ENCODE measurements at regions not wholly inside any gene's neighbourhood (a gene's known extent, or its start where the extent isn't known, plus 50 kb on each side); places are given as distances from the start of the nearest gene placed in this dataset.
"Not testable (repeated sequence)": the region's sequence is repeated elsewhere in the genome, so short reads cannot be mapped to it uniquely, and the experiment has no call there.

GRCh38 chr12:90683871-90684270 lies 271.1 kb downstream of the CCER1 start:
- peak in 1 of 2 experiments; percentile 16 for DNase-seq

GRCh38 chr12:90682398-90682797 lies 272.6 kb downstream of the CCER1 start:
- no peak for DNase-seq

GRCh38 chr12:90679674-90680073 lies 275.3 kb downstream of the CCER1 start:
- no peak for DNase-seq

GRCh38 chr12:90677552-90677951 lies 277.4 kb downstream of the CCER1 start:
- DNase-seq: no peak

GRCh38 chr12:90677055-90677454 lies 277.9 kb downstream of the CCER1 start:
- DNase-seq: no peak

GRCh38 chr12:90675106-90675505 lies 279.9 kb downstream of the CCER1 start:
- no peak for DNase-seq

- DNase-seq: no peak
These were observed 282.9 kb downstream of the CCER1 start for GRCh38 chr12:90672081-90672480.

GRCh38 chr12:90663949-90664348 lies 291.0 kb downstream of the CCER1 start:
- not testable (repeated sequence) for DNase-seq

GRCh38 chr12:90659060-90659459 lies 295.9 kb downstream of the CCER1 start:
- DNase-seq: no peak

- no peak for DNase-seq
These were observed 301.9 kb downstream of the CCER1 start for GRCh38 chr12:90653040-90653439.

GRCh38 chr12:90652280-90652679 lies 302.7 kb downstream of the CCER1 start:
- DNase-seq: no peak

GRCh38 chr12:90645181-90645580 lies 309.8 kb downstream of the CCER1 start:
- DNase-seq: no peak

GRCh38 chr12:90631591-90632212 lies 323.3 kb downstream of the CCER1 start:
- no peak for DNase-seq

GRCh38 chr12:90630006-90630405 lies 325.0 kb downstream of the CCER1 start:
- DNase-seq: no peak

GRCh38 chr12:90628213-90628612 lies 326.8 kb downstream of the CCER1 start:
- no peak for DNase-seq

- no peak for DNase-seq
These were observed 327.6 kb downstream of the CCER1 start for GRCh38 chr12:90627180-90627896.

- DNase-seq: no peak
These were observed 332.5 kb downstream of the CCER1 start for GRCh38 chr12:90622431-90622830.

GRCh38 chr12:90621927-90622326 lies 333.0 kb downstream of the CCER1 start:
- DNase-seq: no peak

- no peak for DNase-seq
These were observed 335.0 kb downstream of the CCER1 start for GRCh38 chr12:90619943-90620342.

- DNase-seq: no peak
These were observed 336.4 kb downstream of the CCER1 start for GRCh38 chr12:90618586-90618985.

GRCh38 chr12:90611891-90612290 lies 343.1 kb downstream of the CCER1 start:
- DNase-seq: no peak

GRCh38 chr12:90611048-90611447 lies 343.9 kb downstream of the CCER1 start:
- no peak for DNase-seq

- DNase-seq: no peak
These were observed 361.2 kb downstream of the CCER1 start for GRCh38 chr12:90593596-90594295.

- no peak for DNase-seq
These were observed 365.0 kb downstream of the CCER1 start for GRCh38 chr12:90589956-90590355.

All from AML-193 (cell line).